ENCODE measurements at regions not wholly inside any gene's neighbourhood (a gene's known extent, or its start where the extent isn't known, plus 50 kb on each side); places are given as distances from the start of the nearest gene placed in this dataset.

GRCh38 chr3:24631481-24631880, 136.8 kb upstream of the THRB start:
- H3K9me1 ChIP-seq (ENCODE audit: control insufficient read depth, insufficient read depth, low read length): no peaks in the 10 kb centered on the region
- DNase-seq (ENCODE audit: extremely low read depth in 1 of 4, low spot score in 3 of 4) (no peak), ATAC-seq (no peak), FAIRE-seq (no peak)
- H4K20me1 ChIP-seq (replicated peaks; ENCODE audit: control insufficient read depth, insufficient read depth, low read length): no peaks in the 10 kb centered on the region
- no peak overlapping the region for H3K4me2 ChIP-seq (ENCODE audit: insufficient read depth, low read length)
- no peaks in the 10 kb centered on the region for H3K4me1 ChIP-seq (replicated peaks in 1 of 2; ENCODE audit: control insufficient read depth in 2 of 2, insufficient read depth in 2 of 2, low read length in 2 of 2)
- H3K36me3 ChIP-seq (ENCODE audit: control insufficient read depth, insufficient read depth, low read length): no peaks in the 10 kb centered on the region
- CTCF ChIA-PET (ENCODE audit: low intra/inter-chr PET ratio): no interaction called here
- no peak overlapping the region for H3K9ac ChIP-seq (ENCODE audit: insufficient read depth in 1 of 2, low read depth in 2 of 2, low read length in 2 of 2)
- in situ Hi-C loops (cut with MboI) (no loop called here), intact Hi-C loops (cut with micrococcal nuclease) (no loop called here)
- TF ChIP-seq DMBX1 (CRISPR knock-in tag; IDR thresholded peaks at IDR 0.05; ENCODE audit: borderline replicate concordance): no peak
- no peak for TF ChIP-seq PHF21A (IDR thresholded peaks at IDR 0.05; ENCODE audit: borderline replicate concordance, low read depth)
- TF ChIP-seq KLF13 (tag; IDR thresholded peaks at IDR 0.05; ENCODE audit: borderline replicate concordance, low read depth): no peak
- TF ChIP-seq ZNF408 (CRISPR knock-in tag; IDR thresholded peaks at IDR 0.05; ENCODE audit: low read depth): no peak
- TF ChIP-seq PML (IDR thresholded peaks at IDR 0.05; ENCODE audit: low read length): no peak
- TF ChIP-seq TAL1 (IDR thresholded peaks at IDR 0.05): no peak
- no peak for TF ChIP-seq TBP (optimal IDR thresholded peaks at IDR 0.05; ENCODE audit: low read depth, low read length)
- TF ChIP-seq, protein P1, sequence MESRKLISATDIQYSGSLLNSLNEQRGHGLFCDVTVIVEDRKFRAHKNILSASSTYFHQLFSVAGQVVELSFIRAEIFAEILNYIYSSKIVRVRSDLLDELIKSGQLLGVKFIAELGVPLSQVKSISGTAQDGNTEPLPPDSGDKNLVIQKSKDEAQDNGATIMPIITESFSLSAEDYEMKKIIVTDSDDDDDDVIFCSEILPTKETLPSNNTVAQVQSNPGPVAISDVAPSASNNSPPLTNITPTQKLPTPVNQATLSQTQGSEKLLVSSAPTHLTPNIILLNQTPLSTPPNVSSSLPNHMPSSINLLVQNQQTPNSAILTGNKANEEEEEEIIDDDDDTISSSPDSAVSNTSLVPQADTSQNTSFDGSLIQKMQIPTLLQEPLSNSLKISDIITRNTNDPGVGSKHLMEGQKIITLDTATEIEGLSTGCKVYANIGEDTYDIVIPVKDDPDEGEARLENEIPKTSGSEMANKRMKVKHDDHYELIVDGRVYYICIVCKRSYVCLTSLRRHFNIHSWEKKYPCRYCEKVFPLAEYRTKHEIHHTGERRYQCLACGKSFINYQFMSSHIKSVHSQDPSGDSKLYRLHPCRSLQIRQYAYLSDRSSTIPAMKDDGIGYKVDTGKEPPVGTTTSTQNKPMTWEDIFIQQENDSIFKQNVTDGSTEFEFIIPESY (CRISPR knock-in tag; IDR thresholded peaks at IDR 0.05): no peak
- no peak for TF ChIP-seq MYBL2 (IDR thresholded peaks at IDR 0.05; ENCODE audit: low read depth)
- no peak for TF ChIP-seq MYBL2 (CRISPR knock-in tag; IDR thresholded peaks at IDR 0.05; ENCODE audit: borderline replicate concordance)
- POLR2A ChIA-PET: no interaction called here
- H3K9me3 ChIP-seq (replicated peaks; ENCODE audit: control insufficient read depth, insufficient read depth, low read depth, low read length): no peaks in the 10 kb centered on the region
- H3K27me3 ChIP-seq (ENCODE audit: control insufficient read depth in 2 of 2, insufficient read depth in 2 of 2, low read length in 2 of 2): no peaks in the 10 kb centered on the region
- H3K27ac ChIP-seq (ENCODE audit: extremely low read depth, low read depth, low read length): no peak overlapping the region
- no peak overlapping the region for H2AFZ ChIP-seq (ENCODE audit: low read depth, low read length)
- BruUV-seq (replicated peaks): no TSS peak
- no peaks in the 10 kb centered on the region for H3K79me2 ChIP-seq (ENCODE audit: control insufficient read depth, insufficient read depth, low read length)
- H3K4me3 ChIP-seq: no peak overlapping the region

All from K562 (cell line).